ENCODE measurements at regions not wholly inside any gene's neighbourhood (a gene's known extent, or its start where the extent isn't known, plus 50 kb on each side); places are given as distances from the start of the nearest gene placed in this dataset.
"Not testable (repeated sequence)": the region's sequence is repeated elsewhere in the genome, so short reads cannot be mapped to it uniquely, and the experiment has no call there.

DNA sequence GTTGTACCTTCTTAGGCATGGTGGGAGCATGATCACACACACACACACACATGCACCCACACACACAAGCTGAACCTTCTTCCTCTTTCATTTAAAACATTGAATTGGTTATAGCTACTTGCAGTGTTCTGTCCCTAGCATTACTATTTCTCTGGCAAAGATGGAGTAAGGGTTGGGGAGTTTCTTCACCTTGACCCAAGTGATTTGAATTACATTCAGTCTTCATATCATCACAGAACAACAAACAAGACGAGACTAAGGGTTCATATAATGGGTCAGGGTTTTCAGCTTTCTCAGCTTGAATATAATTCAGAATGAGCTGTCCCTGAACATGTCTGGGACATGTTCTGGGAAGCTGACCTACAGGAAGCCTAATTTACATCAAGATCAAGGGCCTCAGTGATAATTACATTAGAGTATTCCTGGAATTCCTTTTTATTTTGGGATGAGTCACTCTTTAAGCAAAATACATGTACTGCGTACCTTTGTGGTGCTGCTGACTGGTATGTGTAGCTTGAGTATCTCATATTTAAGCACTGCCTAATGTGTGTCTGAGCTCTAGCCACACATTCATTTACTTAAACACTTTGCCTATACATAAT, 213.5 kb upstream of the TMEM229A start:
- no peak for DNase-seq (ENCODE audit: low spot score)
- no peaks in the 10 kb centered on the region for H3K36me3 Mint-ChIP-seq
- H3K4me3 Mint-ChIP-seq: no peak overlapping the region
- H3K9me3 Mint-ChIP-seq: peaks cover 5% of the 10 kb centered on the region
- no peak overlapping the region for H3K27ac Mint-ChIP-seq
- no peaks in the 10 kb centered on the region for H3K27me3 Mint-ChIP-seq
- no peak for ATAC-seq
- H3K4me1 Mint-ChIP-seq (ENCODE audit: low read depth in 2 of 2): no peaks in the 10 kb centered on the region

DNA sequence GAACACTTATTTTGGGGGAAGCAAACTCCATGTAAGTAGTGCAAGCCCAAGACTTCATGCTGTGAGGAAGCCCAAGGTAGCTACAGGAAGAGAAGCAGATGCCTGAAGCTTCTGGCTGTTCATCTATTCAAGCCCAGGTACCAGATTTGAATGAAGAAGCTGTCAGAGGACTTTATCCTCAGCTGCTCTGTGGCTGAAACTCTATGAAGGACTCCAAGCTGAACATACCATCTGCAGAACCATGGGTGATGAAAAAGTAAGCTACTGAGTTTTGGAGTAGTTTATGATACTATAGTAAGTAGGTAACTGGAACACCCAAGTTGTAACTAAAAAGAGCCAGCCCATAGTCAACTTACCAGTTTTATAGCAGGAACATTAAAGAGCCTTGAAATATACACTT, 211.6 kb upstream of the TMEM229A start:
- not testable (repeated sequence) for H3K4me3 Mint-ChIP-seq; H3K27ac Mint-ChIP-seq; H3K4me1 Mint-ChIP-seq (ENCODE audit: low read depth in 2 of 2); ATAC-seq; H3K27me3 Mint-ChIP-seq; H3K9me3 Mint-ChIP-seq; H3K36me3 Mint-ChIP-seq; DNase-seq (ENCODE audit: low spot score)

DNA sequence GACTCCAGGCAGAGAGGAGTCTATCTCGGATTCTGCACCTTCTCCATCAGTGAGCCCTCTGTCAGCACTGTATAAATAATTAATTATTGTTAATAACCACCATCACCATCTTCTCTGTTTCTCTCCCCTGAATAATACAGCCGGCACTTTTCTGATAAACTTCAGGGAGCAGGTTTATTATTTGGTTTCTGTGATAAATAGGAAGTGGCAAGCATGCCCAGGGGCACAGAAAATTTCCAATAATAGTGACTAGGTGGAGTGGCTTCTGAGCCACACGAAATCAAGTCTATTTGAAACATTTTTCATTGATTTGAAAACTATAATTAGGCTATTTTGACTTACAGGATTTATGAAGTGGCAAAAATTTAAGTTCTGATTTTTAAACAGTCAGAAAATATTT, 186.8 kb upstream of the TMEM229A start:
- Mint-ChIP-seq H3K27me3 (no peaks in the 10 kb centered on the region), H3K4me1 (ENCODE audit: low read depth in 2 of 2) (no peaks in the 10 kb centered on the region), H3K27ac (no peak overlapping the region), H3K36me3 (no peaks in the 10 kb centered on the region), H3K4me3 (no peak overlapping the region), H3K9me3 (peaks cover 23% of the 10 kb centered on the region)
- ATAC-seq (no peak), DNase-seq (ENCODE audit: low spot score) (no peak)

DNA sequence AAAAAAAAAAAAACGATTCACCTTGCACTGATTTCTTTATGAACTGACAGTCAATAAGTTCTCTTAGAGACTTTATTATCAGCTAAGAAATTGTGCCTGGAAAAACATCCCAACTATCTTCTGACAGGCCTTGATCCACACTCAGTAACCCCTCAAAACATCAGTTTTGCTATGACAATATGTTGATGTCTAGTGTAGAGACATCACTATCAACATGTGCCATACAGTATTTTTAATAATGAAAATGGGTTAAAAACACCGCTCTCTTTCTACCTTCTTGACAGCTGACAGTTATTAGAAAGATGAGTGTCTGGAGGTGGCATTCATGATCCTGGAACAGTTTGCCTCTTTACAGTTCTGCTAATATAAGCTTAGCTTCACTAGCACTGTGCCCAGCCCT, 175.8 kb upstream of the TMEM229A start:
- H3K4me1 Mint-ChIP-seq (ENCODE audit: low read depth in 2 of 2): no peaks in the 10 kb centered on the region
- H3K27ac Mint-ChIP-seq: no peak overlapping the region
- H3K9me3 Mint-ChIP-seq: peaks cover 4% of the 10 kb centered on the region
- H3K36me3 Mint-ChIP-seq: no peaks in the 10 kb centered on the region
- ATAC-seq (no peak), DNase-seq (ENCODE audit: low spot score) (no peak)
- no peaks in the 10 kb centered on the region for H3K27me3 Mint-ChIP-seq
- no peak overlapping the region for H3K4me3 Mint-ChIP-seq

DNA sequence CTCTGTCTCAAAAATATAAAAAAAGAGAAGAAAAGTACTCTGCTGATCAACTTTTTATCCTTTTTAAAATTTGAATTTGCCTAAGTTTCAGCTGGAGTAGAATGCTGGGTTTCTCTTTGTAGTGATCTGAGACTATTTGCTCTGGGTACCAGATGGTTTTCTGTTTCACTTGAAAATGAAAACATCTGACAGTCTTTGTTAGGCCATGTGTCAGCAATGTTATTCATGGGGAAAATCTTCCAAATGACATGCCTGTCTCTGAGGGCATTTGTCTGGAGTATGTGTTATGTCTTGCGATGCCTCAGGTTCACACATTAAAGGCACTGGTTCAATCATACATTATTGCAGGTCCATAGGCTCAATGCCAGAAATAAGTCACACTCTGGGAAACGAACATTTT, 175.3 kb upstream of the TMEM229A start:
- Mint-ChIP-seq H3K36me3 (no peaks in the 10 kb centered on the region), H3K4me3 (no peak overlapping the region), H3K4me1 (ENCODE audit: low read depth in 2 of 2) (no peaks in the 10 kb centered on the region), H3K9me3 (peaks cover 8% of the 10 kb centered on the region), H3K27ac (no peak overlapping the region), H3K27me3 (no peaks in the 10 kb centered on the region)
- DNase-seq (ENCODE audit: low spot score) (no peak), ATAC-seq (no peak)

DNA sequence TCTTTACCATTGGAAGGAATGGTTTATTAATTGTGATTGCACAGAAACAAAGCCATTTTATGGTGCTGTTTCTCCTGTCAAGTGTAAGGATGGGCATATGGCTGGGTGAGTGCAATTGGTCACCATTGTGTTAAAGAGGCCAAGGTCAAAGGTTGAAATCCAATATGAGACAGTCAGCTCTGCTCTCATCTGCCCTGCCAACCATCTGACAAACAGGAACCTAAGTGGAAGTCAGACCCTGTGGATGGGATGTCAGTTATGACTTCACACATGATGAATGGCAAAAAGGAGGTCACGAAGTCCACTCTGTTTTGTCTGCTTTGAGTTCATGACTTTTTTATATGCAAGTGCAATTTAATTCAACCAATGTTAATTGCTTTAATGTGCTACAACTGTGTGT, 172.7 kb upstream of the TMEM229A start:
- no peak for ATAC-seq
- no peak for DNase-seq (ENCODE audit: low spot score)
- H3K36me3 Mint-ChIP-seq: no peaks in the 10 kb centered on the region
- no peaks in the 10 kb centered on the region for H3K4me1 Mint-ChIP-seq (ENCODE audit: low read depth in 2 of 2)
- H3K27me3 Mint-ChIP-seq: no peaks in the 10 kb centered on the region
- peaks cover 14% of the 10 kb centered on the region for H3K9me3 Mint-ChIP-seq
- H3K4me3 Mint-ChIP-seq: no peak overlapping the region
- no peak overlapping the region for H3K27ac Mint-ChIP-seq

DNA sequence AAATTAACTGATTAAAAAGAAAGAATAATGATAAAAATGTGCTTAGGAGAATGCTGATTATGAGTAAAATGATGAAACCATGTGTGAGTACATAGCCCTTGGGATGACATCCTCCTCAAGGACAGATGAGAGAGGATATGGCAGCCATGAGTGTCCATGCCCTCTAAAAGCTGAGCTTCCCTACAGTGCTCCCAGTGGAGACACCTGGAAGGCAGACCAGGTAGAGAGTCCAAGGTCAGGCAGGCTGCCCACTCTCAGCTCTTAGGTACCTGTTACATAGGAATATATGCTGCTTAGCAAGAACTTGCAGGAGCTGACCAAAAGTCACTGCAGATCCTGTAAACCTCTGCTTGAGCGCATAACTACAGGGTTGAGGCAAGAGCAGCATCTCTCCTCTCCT, 169.7 kb upstream of the TMEM229A start:
- DNase-seq (ENCODE audit: low spot score) (no peak), ATAC-seq (no peak)
- H3K9me3 Mint-ChIP-seq: peaks cover 21% of the 10 kb centered on the region
- H3K4me1 Mint-ChIP-seq (ENCODE audit: low read depth in 2 of 2): no peaks in the 10 kb centered on the region
- H3K4me3 Mint-ChIP-seq: no peak overlapping the region
- no peaks in the 10 kb centered on the region for H3K36me3 Mint-ChIP-seq
- no peaks in the 10 kb centered on the region for H3K27me3 Mint-ChIP-seq
- H3K27ac Mint-ChIP-seq: no peak overlapping the region

DNA sequence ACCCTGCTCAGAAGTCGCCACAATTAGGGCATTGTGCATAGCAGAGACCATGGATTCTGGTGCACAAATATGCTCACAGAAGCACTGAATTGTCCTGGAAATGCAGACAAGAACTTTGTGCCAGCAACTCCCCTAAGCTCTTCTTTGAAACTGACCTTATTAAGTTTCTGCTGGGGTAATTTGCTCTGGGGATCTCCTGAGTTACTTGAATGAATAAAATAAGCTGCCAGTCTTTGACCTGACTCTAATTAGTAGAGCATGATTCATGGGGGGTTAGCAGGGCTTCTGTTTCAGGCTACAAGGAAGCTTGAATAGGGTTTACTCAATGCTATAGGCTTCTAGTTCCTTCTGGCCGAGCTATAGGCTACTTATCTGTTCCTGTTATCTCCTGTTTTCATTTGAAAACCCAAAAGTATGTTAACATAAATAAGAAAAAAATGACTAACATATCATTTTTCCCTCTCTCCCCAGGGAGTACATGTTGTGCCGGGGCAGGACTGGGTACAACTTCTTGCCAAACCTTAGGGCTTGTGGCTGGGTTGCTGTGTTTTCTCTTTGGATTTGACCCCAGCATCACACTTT, 169.0 kb upstream of the TMEM229A start:
- no peak for DNase-seq (ENCODE audit: low spot score)
- Mint-ChIP-seq H3K9me3 (peaks cover 21% of the 10 kb centered on the region), H3K4me3 (no peak overlapping the region), H3K27ac (no peak overlapping the region), H3K36me3 (no peaks in the 10 kb centered on the region), H3K4me1 (ENCODE audit: low read depth in 2 of 2) (no peaks in the 10 kb centered on the region), H3K27me3 (no peaks in the 10 kb centered on the region)
- ATAC-seq: no peak

DNA sequence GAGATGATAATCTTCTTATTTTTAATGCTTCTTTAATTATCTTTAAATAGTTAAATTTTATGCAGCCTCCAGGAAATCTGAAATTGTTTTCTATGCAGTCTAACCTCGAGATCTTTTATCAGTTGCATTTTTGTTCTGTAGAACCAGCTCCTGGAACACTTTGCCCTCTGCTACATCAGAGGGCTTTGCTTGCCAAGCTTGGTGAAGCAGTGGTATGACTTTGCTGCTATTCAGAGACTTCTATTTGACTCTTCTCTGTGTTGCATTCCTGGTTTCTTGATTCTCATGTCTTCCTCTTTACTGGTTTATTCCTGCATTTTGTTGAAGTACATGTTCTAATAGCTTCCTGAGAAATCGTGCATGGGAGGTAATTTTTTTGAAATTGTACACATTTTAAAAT, 163.7 kb upstream of the TMEM229A start:
- ATAC-seq (no peak), DNase-seq (ENCODE audit: low spot score) (no peak)
- Mint-ChIP-seq H3K27me3 (no peaks in the 10 kb centered on the region), H3K9me3 (peaks cover 12% of the 10 kb centered on the region), H3K4me3 (no peak overlapping the region), H3K27ac (no peak overlapping the region), H3K4me1 (ENCODE audit: low read depth in 2 of 2) (no peaks in the 10 kb centered on the region), H3K36me3 (no peaks in the 10 kb centered on the region)

DNA sequence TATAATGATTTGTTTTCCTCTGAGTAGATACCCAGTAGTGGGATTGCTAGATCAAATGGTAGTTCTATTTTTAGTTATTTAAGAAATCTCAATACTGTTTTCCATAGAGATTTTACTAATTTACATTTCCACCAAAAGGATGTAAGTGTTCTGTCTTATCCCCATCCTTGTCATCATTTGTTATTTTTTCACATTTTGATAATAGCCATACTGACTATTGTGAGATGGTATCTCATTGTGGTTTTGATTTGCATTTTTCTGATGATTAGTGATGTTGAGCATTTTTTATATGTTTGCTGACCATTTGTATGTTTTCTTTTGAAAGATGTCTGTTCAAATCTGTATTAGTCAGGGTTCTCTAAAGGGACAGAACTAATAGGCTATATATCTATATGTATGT, 160.0 kb upstream of the TMEM229A start:
- DNase-seq (ENCODE audit: low spot score): no peak
- Mint-ChIP-seq H3K4me1 (ENCODE audit: low read depth in 2 of 2) (no peaks in the 10 kb centered on the region), H3K27ac (no peak overlapping the region), H3K27me3 (no peaks in the 10 kb centered on the region), H3K36me3 (no peaks in the 10 kb centered on the region), H3K9me3 (peaks cover 3% of the 10 kb centered on the region), H3K4me3 (no peak overlapping the region)
- ATAC-seq: no peak

DNA sequence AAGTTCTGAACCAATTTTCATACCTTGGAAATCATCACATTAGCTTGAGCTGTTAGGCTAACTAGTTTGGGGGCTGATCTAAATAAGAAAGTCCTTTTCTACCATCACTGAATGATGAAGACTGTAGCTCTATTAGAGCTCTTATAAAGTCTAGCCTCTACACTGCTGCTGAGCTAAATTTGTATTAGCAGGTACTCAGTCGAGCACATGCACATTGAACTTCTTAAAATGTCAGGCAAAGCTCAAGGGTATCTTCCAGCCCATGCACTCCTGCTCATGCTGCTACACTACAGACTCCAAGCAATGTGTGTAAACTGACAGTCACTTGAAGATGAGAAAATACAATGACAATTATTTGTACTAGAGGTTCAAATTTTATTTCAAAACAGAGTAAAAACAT, 158.8 kb upstream of the TMEM229A start:
- no peak overlapping the region for H3K27ac Mint-ChIP-seq
- no peaks in the 10 kb centered on the region for H3K27me3 Mint-ChIP-seq
- H3K4me1 Mint-ChIP-seq (ENCODE audit: low read depth in 2 of 2): no peaks in the 10 kb centered on the region
- DNase-seq (ENCODE audit: low spot score): no peak
- no peak overlapping the region for H3K4me3 Mint-ChIP-seq
- no peaks in the 10 kb centered on the region for H3K36me3 Mint-ChIP-seq
- no peak for ATAC-seq
- H3K9me3 Mint-ChIP-seq: peaks cover 3% of the 10 kb centered on the region

DNA sequence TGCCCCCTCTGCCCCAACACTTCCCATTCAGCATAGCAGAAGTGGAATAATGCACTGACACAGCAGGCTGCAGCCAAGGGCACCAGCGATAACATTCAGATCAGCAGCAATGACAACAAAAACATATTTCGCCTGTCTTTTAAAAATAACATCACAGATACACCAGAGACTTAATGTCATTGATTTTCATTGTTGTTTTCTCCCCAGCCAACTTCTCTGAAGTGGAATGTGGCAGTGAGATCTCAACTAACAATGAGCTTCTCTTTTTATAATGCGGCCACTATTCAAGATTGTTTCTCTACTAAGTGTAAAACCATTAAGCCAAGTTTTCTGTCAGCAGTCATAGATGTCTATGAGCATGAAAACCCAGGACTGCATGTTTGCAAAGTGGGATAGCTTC, 158.2 kb upstream of the TMEM229A start:
- no peaks in the 10 kb centered on the region for H3K4me1 Mint-ChIP-seq (ENCODE audit: low read depth in 2 of 2)
- no peaks in the 10 kb centered on the region for H3K36me3 Mint-ChIP-seq
- DNase-seq (ENCODE audit: low spot score) (no peak), ATAC-seq (no peak)
- H3K27ac Mint-ChIP-seq: no peak overlapping the region
- H3K27me3 Mint-ChIP-seq: no peaks in the 10 kb centered on the region
- H3K4me3 Mint-ChIP-seq: no peak overlapping the region
- peaks cover 3% of the 10 kb centered on the region for H3K9me3 Mint-ChIP-seq

DNA sequence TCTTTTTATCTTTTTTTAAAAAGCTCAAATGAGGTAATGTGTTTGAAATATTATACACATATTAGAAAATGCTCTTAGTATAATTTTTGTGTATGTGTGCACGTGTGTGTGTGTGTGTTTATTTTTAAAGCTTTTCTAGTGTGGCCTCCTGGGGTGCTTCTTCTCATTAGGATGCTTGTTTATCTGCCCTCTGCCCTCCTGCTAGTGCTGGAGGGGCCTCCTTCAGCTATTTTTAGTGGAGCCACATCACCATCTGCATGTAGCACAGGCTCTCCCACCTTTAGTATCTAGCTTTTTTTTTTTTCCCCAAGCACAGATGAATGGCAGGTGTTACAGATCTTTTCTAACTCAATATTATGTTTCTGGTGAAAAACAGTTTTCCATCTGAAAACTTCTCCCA, 155.7 kb upstream of the TMEM229A start:
- no peaks in the 10 kb centered on the region for H3K27me3 Mint-ChIP-seq
- peaks cover 3% of the 10 kb centered on the region for H3K9me3 Mint-ChIP-seq
- DNase-seq (ENCODE audit: low spot score): no peak
- no peaks in the 10 kb centered on the region for H3K36me3 Mint-ChIP-seq
- H3K27ac Mint-ChIP-seq: no peak overlapping the region
- H3K4me3 Mint-ChIP-seq: no peak overlapping the region
- no peaks in the 10 kb centered on the region for H3K4me1 Mint-ChIP-seq (ENCODE audit: low read depth in 2 of 2)
- ATAC-seq: no peak

DNA sequence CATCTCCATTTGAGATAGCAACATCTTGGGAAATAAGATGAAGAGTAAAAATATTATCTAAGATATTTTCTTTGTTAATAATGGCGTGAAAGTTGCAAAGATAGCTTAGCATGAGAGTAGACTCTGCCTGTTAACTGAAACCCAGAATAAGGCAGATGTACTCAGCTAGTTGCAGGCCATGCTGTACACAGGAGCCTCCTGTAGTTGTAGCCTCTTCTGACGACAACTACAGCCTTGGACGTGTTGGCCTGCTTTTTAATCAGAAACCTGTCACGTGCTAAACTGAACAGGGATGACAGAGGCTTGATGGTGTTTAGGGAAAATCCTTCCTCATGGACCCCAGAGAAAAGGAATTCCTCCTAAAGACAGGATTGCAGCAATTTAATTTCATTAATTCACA, 155.1 kb upstream of the TMEM229A start:
- Mint-ChIP-seq H3K4me1 (ENCODE audit: low read depth in 2 of 2) (no peaks in the 10 kb centered on the region), H3K27ac (no peak overlapping the region), H3K36me3 (no peaks in the 10 kb centered on the region), H3K9me3 (peaks cover 3% of the 10 kb centered on the region), H3K4me3 (no peak overlapping the region), H3K27me3 (no peaks in the 10 kb centered on the region)
- DNase-seq (ENCODE audit: low spot score) (no peak), ATAC-seq (no peak)

DNA sequence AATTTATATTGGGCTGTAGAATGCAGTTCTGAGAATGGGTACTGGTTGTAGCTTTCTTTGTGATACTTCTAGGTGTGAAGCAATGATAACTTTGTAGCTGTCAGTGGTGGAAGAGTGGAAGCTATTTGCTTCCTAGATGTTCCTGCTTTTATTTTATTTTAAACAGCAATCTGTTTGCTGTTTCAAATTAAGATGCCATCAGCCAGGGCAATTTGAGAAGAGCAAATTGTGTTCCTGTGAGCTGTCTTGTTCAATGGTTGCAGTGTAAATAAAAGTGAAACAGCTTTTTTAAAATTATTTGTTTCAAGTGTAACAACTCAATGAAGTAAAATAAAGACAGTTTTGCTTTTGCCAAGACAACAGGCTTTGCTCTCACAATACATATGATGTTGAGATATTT, 150.8 kb upstream of the TMEM229A start:
- H3K27ac Mint-ChIP-seq: no peak overlapping the region
- no peaks in the 10 kb centered on the region for H3K36me3 Mint-ChIP-seq
- no peak for DNase-seq (ENCODE audit: low spot score)
- no peaks in the 10 kb centered on the region for H3K4me1 Mint-ChIP-seq (ENCODE audit: low read depth in 2 of 2)
- ATAC-seq: no peak
- no peaks in the 10 kb centered on the region for H3K27me3 Mint-ChIP-seq
- peaks cover 7% of the 10 kb centered on the region for H3K9me3 Mint-ChIP-seq
- no peak overlapping the region for H3K4me3 Mint-ChIP-seq

Data from natural killer cell treated with Interleukin-12 subunit alpha and Interleukin-12 subunit beta and Interleukin-15 and Interleukin-18, amount 100 ng/mL, for 72 hours (primary cell).